ENCODE measurements at regions not wholly inside any gene's neighbourhood (a gene's known extent, or its start where the extent isn't known, plus 50 kb on each side); places are given as distances from the start of the nearest gene placed in this dataset.

GRCh38 chr6:11291582-11291981 lies 59.1 kb upstream of the NEDD9 start:
- no peak overlapping the region for H3K4me3 ChIP-seq (ENCODE audit: low read depth, low read length)
- TF ChIP-seq, protein P1, sequence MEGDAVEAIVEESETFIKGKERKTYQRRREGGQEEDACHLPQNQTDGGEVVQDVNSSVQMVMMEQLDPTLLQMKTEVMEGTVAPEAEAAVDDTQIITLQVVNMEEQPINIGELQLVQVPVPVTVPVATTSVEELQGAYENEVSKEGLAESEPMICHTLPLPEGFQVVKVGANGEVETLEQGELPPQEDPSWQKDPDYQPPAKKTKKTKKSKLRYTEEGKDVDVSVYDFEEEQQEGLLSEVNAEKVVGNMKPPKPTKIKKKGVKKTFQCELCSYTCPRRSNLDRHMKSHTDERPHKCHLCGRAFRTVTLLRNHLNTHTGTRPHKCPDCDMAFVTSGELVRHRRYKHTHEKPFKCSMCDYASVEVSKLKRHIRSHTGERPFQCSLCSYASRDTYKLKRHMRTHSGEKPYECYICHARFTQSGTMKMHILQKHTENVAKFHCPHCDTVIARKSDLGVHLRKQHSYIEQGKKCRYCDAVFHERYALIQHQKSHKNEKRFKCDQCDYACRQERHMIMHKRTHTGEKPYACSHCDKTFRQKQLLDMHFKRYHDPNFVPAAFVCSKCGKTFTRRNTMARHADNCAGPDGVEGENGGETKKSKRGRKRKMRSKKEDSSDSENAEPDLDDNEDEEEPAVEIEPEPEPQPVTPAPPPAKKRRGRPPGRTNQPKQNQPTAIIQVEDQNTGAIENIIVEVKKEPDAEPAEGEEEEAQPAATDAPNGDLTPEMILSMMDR (IDR thresholded peaks at IDR 0.05; ENCODE audit: insufficient read depth, low read depth, low read length) = no peak
- DNase-seq (ENCODE audit: low read depth) = no peak

GRCh38 chr6:11290027-11290426 lies 57.6 kb upstream of the NEDD9 start:
- no peak overlapping the region for H3K4me3 ChIP-seq (ENCODE audit: low read depth, low read length)
- no peak for DNase-seq (ENCODE audit: low read depth)
- TF ChIP-seq, protein P1 (IDR thresholded peaks at IDR 0.05; ENCODE audit: insufficient read depth, low read depth, low read length) = no peak

GRCh38 chr6:11288065-11288464 lies 55.6 kb upstream of the NEDD9 start:
- DNase-seq (ENCODE audit: low read depth) = peak; percentile 31
- H3K4me3 ChIP-seq (ENCODE audit: low read depth, low read length) = no peak overlapping the region
- TF ChIP-seq, protein P1 (IDR thresholded peaks at IDR 0.05; ENCODE audit: insufficient read depth, low read depth, low read length) = no peak

DNA sequence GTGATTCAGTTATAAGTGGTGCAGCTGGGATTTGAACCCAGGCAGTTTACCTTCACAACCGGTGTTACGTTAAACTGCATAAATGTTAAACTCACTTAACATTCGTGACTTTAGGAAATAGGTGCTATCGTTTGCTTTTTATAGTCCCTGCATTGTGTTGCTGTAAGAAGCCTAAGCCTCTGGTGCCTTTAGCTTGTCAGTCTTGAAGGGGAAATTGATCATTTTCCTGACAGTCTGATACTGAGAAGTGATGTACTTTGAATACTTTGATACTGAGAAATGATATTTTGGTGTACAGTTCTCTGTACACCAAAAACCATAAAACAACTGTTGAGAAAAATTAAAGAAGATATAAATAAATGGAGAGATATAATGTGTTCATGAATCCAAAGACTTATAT lies 52.5 kb upstream of the NEDD9 start:
- TF ChIP-seq, protein P1 (IDR thresholded peaks at IDR 0.05; ENCODE audit: insufficient read depth, low read depth, low read length) = no peak
- H3K4me3 ChIP-seq (ENCODE audit: low read depth, low read length) = no peak overlapping the region
- DNase-seq (ENCODE audit: low read depth) = no peak

- TF ChIP-seq, protein P1 (IDR thresholded peaks at IDR 0.05; ENCODE audit: insufficient read depth, low read depth, low read length) = no peak
- H3K4me3 ChIP-seq (ENCODE audit: low read depth, low read length) = no peak overlapping the region
- no peak for DNase-seq (ENCODE audit: low read depth)
Observed at GRCh38 chr6:11283629-11284028, 51.2 kb upstream of the NEDD9 start.

DNA sequence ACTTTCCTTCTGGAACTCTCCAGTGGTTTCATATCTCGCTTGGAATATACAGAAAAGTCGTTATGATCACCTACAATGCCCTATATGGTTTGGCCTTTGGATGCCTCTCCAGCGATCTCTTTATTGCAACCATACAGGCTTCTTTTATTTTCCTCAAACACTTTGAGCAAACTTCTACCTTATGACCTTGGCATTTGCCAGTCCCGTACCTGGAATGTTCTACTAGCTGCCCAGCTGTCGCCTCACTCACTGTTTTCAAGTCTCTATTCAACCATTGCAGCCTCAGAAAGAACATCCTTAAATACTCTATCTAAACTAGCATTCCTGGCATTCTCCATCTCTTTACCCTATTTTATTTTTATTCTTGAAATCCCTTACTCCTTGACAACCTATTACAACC lies 50.4 kb upstream of the NEDD9 start:
- TF ChIP-seq, protein P1 (IDR thresholded peaks at IDR 0.05; ENCODE audit: insufficient read depth, low read depth, low read length) = no peak
- no peak for DNase-seq (ENCODE audit: low read depth)

More for the DNA sequence above, 50.4 kb upstream of the NEDD9 start:
- H3K4me3 ChIP-seq (ENCODE audit: low read depth, low read length) = no peak overlapping the region
